ENCODE measurements at regions not wholly inside any gene's neighbourhood (a gene's known extent, or its start where the extent isn't known, plus 50 kb on each side); places are given as distances from the start of the nearest gene placed in this dataset.
"Not testable (repeated sequence)": the region's sequence is repeated elsewhere in the genome, so short reads cannot be mapped to it uniquely, and the experiment has no call there.

- DNase-seq (ENCODE audit: low read depth, low spot score) = no peak
- Histone ChIP-seq H3K9ac (ENCODE audit: insufficient read length, low read depth) (no peak overlapping the region), H3K36me3 (ENCODE audit: insufficient read depth, insufficient read length, low read length) (no peaks in the 10 kb centered on the region), H3K4me3 (ENCODE audit: insufficient read length, low read depth) (no peak overlapping the region), H3K4me1 (ENCODE audit: insufficient read depth, insufficient read length) (no peaks in the 10 kb centered on the region), H3K27me3 (ENCODE audit: insufficient read depth, insufficient read length) (no peaks in the 10 kb centered on the region), H3K9me3 (ENCODE audit: insufficient read depth, low read length) (no peaks in the 10 kb centered on the region)
- no peak for TF ChIP-seq YY1 (IDR thresholded peaks at IDR 0.05; ENCODE audit: insufficient read depth, insufficient read length)
- no peak for TF ChIP-seq SUZ12 (IDR thresholded peaks at IDR 0.05; ENCODE audit: extremely low read depth, insufficient read depth, insufficient read length)
- TF ChIP-seq ZNF274 (IDR thresholded peaks at IDR 0.05; ENCODE audit: low read depth, low read length) = no peak
Observed at GRCh38 chr6:71822625-71823024, 63.7 kb upstream of the RIMS1 start.

DNA sequence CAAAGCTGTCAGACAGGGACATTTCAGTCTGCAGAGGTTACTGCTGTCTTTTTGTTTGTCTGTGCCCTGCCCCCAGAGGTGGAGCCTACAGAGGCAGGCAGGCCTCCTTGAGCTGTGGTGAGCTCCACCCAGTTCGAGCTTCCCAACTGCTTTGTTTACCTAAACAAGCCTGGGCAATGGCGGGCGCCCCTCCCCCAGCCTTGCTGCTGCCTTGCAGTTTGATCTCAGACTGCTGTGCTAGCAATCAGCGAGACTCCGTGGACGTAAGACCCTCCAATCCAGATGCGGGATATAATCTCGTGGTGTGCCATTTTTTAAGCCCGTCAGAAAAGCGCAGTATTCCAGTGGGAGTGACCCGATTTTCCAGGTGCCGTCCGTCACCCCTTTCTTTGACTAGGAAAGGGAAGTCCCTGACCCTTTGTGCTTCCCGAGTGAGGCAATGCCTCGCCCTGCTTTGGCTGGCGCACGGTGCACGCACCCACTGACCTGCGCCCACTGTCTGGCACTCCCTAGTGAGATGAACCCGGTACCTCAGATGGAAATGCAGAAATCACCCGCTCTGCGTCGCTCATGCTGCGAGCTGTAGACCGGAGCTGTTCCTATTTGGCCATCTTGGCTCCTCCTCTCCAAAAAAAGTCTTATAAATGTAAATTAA, 54.1 kb upstream of the RIMS1 start:
- H3K9ac ChIP-seq (ENCODE audit: insufficient read length, low read depth); H3K27me3 ChIP-seq (ENCODE audit: insufficient read depth, insufficient read length); H3K9me3 ChIP-seq (ENCODE audit: insufficient read depth, low read length); H3K4me1 ChIP-seq (ENCODE audit: insufficient read depth, insufficient read length); H3K4me3 ChIP-seq (ENCODE audit: insufficient read length, low read depth); H3K36me3 ChIP-seq (ENCODE audit: insufficient read depth, insufficient read length, low read length): not testable (repeated sequence)
- DNase-seq (ENCODE audit: low read depth, low spot score) = peak; percentile 0

All from NT2/D1 (cell line).